HepG2 (cell line): ENCODE measurements at regions not wholly inside any gene's neighbourhood (a gene's known extent, or its start where the extent isn't known, plus 50 kb on each side); places are given as distances from the start of the nearest gene placed in this dataset.

ENCODE experiments used
- CEBPB ChIP-seq: IDR thresholded peaks from 2 replicates; pipeline ENCODE4 v1.6.1; 2011; ENCODE audit warnings: low read depth, low read length, improper control_type of control experiment, borderline replicate concordance
- CEBPZ ChIP-seq: IDR thresholded peaks from 2 replicates; pipeline ENCODE4 v1.6.1; 2012; ENCODE audit warnings: low read length, improper control_type of control experiment
- HMG20A ChIP-seq: IDR thresholded peaks from 2 replicates; pipeline ENCODE4 v1.6.1; 2016; ENCODE audit warnings: borderline replicate concordance
- HNF4A ChIP-seq: sonication (generic); formaldehyde crosslinking; IDR thresholded peaks from 2 replicates; pipeline ENCODE4 v1.4.0; 2020; ENCODE audit warnings: missing genetic modification reagents
- REST ChIP-seq, 2 experiments: IDR thresholded peaks; 2 replicates each; pipeline ENCODE4 v1.6.1; 2011 to 2012; ENCODE audit warnings: low read length in 2 of 2, borderline replicate concordance in 1 of 2, low read depth in 1 of 2, mild to moderate bottlenecking in 1 of 2, moderate library complexity in 1 of 2
- SKI ChIP-seq: fragments of 450-650 bp; IDR thresholded peaks from one replicate; pipeline ENCODE4 v1.6.1; 2018; ENCODE audit warnings: mild to moderate bottlenecking; ENCODE audit not compliant: partially characterized antibody

GRCh38 chr18:34121200-34121721 is 103.5 kb downstream of the NOL4 start (continued):
- TF ChIP-seq CEBPZ: no peak
- 0 out of 2 replicates have a peak, but pooled peaks have one; percentile 23 for TF ChIP-seq HNF4A (CRISPR knock-in tag)
- TF ChIP-seq SKI: peak; percentile 94
- peak; percentile 62 for TF ChIP-seq CEBPB
- TF ChIP-seq HMG20A: 0 out of 2 replicates have a peak, but pooled peaks have one; percentile 17
- TF ChIP-seq REST (IDR thresholded peaks at IDR 0.05; ENCODE audit: borderline replicate concordance in 1 of 2, low read depth in 1 of 2, low read length in 2 of 2): peak in 1 of 2 experiments; percentile 10; a peak in 1 of 4 replicates
